Type B pancreatic cell (in vitro differentiated cells): ENCODE measurements at regions not wholly inside any gene's neighbourhood (a gene's known extent, or its start where the extent isn't known, plus 50 kb on each side); places are given as distances from the start of the nearest gene placed in this dataset.

ENCODE experiments used
- DNase-seq: peaks from one replicate; pipeline ENCODE4 v3.0.0; 2021; ENCODE audit warnings: mixed read lengths; ENCODE audit not compliant: unreplicated experiment; ENCODE audit errors: extremely low spot score
- H3K27ac Mint-ChIP-seq: 2 replicates; pipeline ENCODE4 v1.8.0; 2021; ENCODE audit warnings: mild to moderate bottlenecking, mixed read lengths
- H3K27me3 Mint-ChIP-seq: 2 replicates; pipeline ENCODE4 v1.8.0; 2021; ENCODE audit warnings: mixed read lengths
- H3K36me3 Mint-ChIP-seq: 2 replicates; pipeline ENCODE4 v1.8.0; 2021; ENCODE audit warnings: mixed read lengths
- H3K4me1 Mint-ChIP-seq: one replicate; pipeline ENCODE4 v1.8.0; 2021; ENCODE audit warnings: mixed read lengths; ENCODE audit not compliant: unreplicated experiment
- H3K4me3 Mint-ChIP-seq: 2 replicates; pipeline ENCODE4 v1.8.0; 2021; ENCODE audit warnings: mild to moderate bottlenecking, mixed read lengths
- H3K9me3 Mint-ChIP-seq: 2 replicates; pipeline ENCODE4 v1.8.0; 2021; ENCODE audit warnings: mixed read lengths
- TF ChIP-seq, protein P1 (sequence below): fragments of 200-600 bp; sonication (generic); conservative IDR thresholded peaks from 2 replicates; pipeline ENCODE4 v1.5.0; 2021; ENCODE audit warnings: antibody characterized with exemption, mild to moderate bottlenecking

DNA sequence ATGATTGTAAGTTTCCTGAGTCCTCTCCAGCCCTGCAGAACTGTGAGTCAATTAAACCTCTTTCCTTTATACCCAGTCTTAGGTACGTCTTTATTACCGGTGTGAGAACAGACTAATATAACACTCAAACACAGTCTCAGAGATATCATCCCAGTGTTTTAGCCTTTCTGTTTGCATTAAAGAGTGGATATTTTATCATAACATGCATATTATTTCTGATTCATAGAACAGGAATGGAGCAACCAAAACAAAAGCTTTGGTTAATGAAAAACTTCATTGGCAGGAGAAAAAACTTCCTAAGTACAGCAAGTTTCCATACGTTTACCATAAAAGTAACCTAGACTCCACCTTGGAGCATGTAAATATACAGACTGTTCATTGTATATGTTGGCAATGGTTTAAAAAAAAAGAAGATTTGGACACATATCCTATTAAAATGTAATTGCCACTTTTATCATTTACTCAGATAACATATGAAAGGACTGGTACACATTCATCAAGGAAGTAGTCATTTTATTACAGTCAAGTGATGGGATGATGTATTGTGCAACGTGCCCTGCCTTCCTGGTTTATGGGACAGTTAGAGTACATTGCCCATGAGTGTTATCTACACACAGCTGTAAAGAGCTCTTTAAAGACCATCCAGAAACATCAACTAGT is 144.8 kb downstream of the ETS2 start:
- Mint-ChIP-seq H3K9me3 (peaks cover 5% of the 10 kb centered on the region), H3K4me3 (no peak overlapping the region), H3K4me1 (peaks cover 9% of the 10 kb centered on the region), H3K36me3 (no peaks in the 10 kb centered on the region), H3K27ac (peak overlapping the region; percentile 10), H3K27me3 (peaks cover 24% of the 10 kb centered on the region)
- no peak for DNase-seq
- TF ChIP-seq, protein P1, sequence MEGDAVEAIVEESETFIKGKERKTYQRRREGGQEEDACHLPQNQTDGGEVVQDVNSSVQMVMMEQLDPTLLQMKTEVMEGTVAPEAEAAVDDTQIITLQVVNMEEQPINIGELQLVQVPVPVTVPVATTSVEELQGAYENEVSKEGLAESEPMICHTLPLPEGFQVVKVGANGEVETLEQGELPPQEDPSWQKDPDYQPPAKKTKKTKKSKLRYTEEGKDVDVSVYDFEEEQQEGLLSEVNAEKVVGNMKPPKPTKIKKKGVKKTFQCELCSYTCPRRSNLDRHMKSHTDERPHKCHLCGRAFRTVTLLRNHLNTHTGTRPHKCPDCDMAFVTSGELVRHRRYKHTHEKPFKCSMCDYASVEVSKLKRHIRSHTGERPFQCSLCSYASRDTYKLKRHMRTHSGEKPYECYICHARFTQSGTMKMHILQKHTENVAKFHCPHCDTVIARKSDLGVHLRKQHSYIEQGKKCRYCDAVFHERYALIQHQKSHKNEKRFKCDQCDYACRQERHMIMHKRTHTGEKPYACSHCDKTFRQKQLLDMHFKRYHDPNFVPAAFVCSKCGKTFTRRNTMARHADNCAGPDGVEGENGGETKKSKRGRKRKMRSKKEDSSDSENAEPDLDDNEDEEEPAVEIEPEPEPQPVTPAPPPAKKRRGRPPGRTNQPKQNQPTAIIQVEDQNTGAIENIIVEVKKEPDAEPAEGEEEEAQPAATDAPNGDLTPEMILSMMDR, result no peak

DNA sequence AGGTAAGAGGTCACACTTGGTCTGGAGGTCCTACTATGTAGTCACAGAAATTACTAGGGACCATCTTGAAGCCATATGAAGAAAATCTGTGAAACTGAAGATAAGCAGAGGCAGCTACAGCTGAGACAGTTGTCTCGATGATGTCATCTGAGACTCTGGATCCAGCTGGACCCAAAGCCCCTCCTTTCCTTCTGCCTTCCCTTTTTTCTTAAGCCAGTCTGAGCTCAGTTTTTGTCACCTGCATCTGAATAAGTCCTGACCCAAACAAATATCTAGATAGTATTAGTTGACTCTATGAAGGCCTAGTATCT is 143.3 kb downstream of the ETS2 start:
- TF ChIP-seq, protein P1, result no peak
- Mint-ChIP-seq H3K27ac (no peak overlapping the region), H3K4me1 (peaks cover 10% of the 10 kb centered on the region), H3K36me3 (no peaks in the 10 kb centered on the region), H3K9me3 (peaks cover 5% of the 10 kb centered on the region), H3K27me3 (peaks cover 22% of the 10 kb centered on the region), H3K4me3 (no peak overlapping the region)
- no peak for DNase-seq

DNA sequence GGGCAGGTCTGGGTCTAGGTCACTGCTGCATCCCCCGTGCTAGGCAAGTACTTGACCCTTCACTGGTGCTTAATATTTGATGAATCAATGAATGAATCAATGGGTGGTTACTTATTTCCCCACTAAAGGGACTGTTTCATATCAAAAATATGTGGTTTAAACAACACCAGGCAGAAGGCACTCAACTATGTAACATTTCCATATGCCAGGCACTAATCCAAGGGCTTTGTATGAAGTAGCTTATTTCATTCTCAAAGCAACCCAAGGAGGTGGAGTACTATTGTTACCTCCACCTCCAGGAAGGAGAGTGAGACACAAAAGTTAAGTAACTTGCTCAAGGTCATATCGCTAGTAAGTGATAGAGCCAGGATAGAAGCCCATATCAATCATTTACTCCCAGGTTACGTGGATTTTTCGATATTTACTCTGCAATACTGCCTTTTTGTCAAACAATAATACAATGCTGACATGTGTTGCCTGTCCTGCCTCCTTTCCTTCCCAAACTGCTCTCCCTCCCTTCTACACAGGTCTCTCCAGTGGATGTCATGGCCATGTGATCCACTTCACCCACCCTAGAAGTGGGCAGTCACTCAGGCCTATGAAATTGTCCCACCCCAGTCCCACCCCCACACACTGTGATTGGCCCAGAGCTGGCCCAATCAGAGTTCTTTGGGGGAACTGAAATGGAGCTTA is 142.8 kb downstream of the ETS2 start:
- H3K36me3 Mint-ChIP-seq, result no peaks in the 10 kb centered on the region
- TF ChIP-seq, protein P1, result no peak
- no peak overlapping the region for H3K4me3 Mint-ChIP-seq
- peaks cover 5% of the 10 kb centered on the region for H3K9me3 Mint-ChIP-seq
- DNase-seq, result no peak
- H3K27ac Mint-ChIP-seq, result no peak overlapping the region
- H3K27me3 Mint-ChIP-seq, result peaks cover 20% of the 10 kb centered on the region
- peaks cover 10% of the 10 kb centered on the region for H3K4me1 Mint-ChIP-seq

DNA sequence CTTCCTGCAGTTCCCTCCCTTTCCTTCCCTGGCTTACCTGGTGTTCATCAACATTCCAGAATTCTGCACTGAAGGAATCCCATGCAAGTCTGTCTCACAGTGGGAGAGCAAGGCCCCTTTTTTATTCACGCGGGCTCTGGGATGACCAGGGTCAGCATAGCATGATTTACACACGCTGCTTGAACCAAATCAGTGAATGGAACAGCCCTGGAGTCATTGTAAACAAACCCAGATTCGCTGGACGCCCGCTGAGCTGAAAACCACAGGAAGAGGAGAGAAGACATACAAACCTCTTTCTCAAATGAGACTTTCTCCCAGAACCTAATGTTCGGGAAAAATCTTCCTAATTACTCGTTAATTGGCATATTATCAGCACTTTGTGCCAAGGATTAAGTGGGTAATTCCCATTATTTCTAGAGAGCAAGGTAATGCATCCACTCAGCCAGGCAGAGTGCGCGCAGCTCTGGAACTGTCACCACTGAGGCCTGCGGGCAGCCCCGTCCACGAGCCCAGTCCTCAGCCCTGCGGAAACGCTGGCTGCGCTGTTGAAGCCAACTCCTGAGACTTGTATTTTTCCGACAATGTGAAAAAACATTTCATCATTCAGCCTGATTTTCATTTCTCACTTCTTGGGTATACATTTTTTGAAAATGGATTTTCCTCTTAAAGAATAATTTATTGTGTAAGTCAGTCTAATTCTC is 140.0 kb downstream of the ETS2 start:
- Mint-ChIP-seq H3K27me3 (peaks cover 15% of the 10 kb centered on the region), H3K4me3 (peak overlapping the region; percentile 39), H3K27ac (no peak overlapping the region), H3K36me3 (no peaks in the 10 kb centered on the region), H3K4me1 (peaks cover 10% of the 10 kb centered on the region), H3K9me3 (peaks cover 9% of the 10 kb centered on the region)
- TF ChIP-seq, protein P1, result no peak
- no peak for DNase-seq

DNA sequence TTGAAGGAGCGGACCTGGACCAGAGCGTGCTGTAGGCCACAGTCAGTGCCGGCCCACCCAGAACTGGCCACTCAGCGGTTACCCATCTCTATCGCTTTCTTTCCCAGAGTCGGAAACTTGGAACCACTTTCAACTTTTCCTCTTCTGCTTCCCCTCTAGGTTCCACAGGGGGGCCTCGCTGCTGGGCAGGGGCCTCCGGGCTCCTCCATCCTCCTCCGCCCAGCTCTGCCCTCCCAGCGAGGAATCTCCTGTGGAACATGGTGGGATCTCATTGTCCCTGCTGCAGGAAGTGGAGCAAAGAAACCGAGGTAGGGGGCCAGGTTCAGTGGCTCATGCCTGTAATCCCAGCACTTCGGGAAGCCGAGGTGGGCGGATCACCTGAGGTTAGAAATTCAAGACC is 139.2 kb downstream of the ETS2 start:
- no peaks in the 10 kb centered on the region for H3K36me3 Mint-ChIP-seq
- H3K27ac Mint-ChIP-seq, result no peak overlapping the region
- no peak overlapping the region for H3K4me3 Mint-ChIP-seq
- TF ChIP-seq, protein P1, result peak; percentile 36
- peaks cover 10% of the 10 kb centered on the region for H3K4me1 Mint-ChIP-seq
- DNase-seq, result no peak
- H3K27me3 Mint-ChIP-seq, result peaks cover 12% of the 10 kb centered on the region
- H3K9me3 Mint-ChIP-seq, result peaks cover 4% of the 10 kb centered on the region
